ENCODE measurements at regions not wholly inside any gene's neighbourhood (a gene's known extent, or its start where the extent isn't known, plus 50 kb on each side); places are given as distances from the start of the nearest gene placed in this dataset.

DNA sequence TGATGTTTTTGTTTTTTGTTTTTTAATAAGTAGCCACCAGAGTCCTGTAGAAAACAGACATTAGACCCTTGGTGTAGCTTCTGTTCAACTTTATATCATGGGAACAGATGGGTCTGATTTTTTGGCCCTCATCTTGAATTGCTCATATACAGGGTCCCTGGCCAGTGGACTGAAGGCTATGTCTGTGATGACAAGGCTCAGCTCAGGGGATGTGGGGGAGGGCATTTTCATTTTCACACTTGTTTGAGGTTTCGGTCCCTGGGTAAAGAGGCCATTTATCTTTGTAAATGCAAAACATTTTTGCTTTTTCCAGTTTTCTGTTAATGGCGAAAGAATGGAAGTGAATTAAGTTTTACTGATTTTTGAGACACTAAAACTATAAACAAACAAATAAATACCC is 257.6 kb upstream of the PHYHIPL start:
- H3K36me3 ChIP-seq (ENCODE audit: insufficient read depth, low read length) = no peaks in the 10 kb centered on the region
- no peaks in the 10 kb centered on the region for H3K27me3 ChIP-seq (ENCODE audit: insufficient read depth, low read depth, low read length)
- no peaks in the 10 kb centered on the region for H4K20me1 ChIP-seq (ENCODE audit: insufficient read depth)
- no peak overlapping the region for H3K4me2 ChIP-seq (ENCODE audit: low read length)
- no peaks in the 10 kb centered on the region for H3K9me2 ChIP-seq (ENCODE audit: insufficient read depth, low read length)
- no peak for TF ChIP-seq EP300 (conservative IDR thresholded peaks at IDR 0.05; ENCODE audit: poor library complexity, severe bottlenecking)
- TF ChIP-seq, protein P1, sequence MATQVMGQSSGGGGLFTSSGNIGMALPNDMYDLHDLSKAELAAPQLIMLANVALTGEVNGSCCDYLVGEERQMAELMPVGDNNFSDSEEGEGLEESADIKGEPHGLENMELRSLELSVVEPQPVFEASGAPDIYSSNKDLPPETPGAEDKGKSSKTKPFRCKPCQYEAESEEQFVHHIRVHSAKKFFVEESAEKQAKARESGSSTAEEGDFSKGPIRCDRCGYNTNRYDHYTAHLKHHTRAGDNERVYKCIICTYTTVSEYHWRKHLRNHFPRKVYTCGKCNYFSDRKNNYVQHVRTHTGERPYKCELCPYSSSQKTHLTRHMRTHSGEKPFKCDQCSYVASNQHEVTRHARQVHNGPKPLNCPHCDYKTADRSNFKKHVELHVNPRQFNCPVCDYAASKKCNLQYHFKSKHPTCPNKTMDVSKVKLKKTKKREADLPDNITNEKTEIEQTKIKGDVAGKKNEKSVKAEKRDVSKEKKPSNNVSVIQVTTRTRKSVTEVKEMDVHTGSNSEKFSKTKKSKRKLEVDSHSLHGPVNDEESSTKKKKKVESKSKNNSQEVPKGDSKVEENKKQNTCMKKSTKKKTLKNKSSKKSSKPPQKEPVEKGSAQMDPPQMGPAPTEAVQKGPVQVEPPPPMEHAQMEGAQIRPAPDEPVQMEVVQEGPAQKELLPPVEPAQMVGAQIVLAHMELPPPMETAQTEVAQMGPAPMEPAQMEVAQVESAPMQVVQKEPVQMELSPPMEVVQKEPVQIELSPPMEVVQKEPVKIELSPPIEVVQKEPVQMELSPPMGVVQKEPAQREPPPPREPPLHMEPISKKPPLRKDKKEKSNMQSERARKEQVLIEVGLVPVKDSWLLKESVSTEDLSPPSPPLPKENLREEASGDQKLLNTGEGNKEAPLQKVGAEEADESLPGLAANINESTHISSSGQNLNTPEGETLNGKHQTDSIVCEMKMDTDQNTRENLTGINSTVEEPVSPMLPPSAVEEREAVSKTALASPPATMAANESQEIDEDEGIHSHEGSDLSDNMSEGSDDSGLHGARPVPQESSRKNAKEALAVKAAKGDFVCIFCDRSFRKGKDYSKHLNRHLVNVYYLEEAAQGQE (IDR thresholded peaks at IDR 0.05; ENCODE audit: borderline replicate concordance) = no peak
- no peak overlapping the region for H2AFZ ChIP-seq (ENCODE audit: low read depth, low read length)
- H3K4me3 ChIP-seq (ENCODE audit: low read length) = no peak overlapping the region
- H3K9ac ChIP-seq (ENCODE audit: low read length) = no peak overlapping the region
- H3F3A ChIP-seq (ENCODE audit: insufficient read depth, low read length, poor library complexity, severe bottlenecking) = no peaks in the 10 kb centered on the region
- H3K79me2 ChIP-seq (replicated peaks; ENCODE audit: insufficient read depth, low read length) = no peaks in the 10 kb centered on the region
- no peaks in the 10 kb centered on the region for H3K9me3 ChIP-seq (ENCODE audit: low read length)
- H3K27ac ChIP-seq (ENCODE audit: low read length) = no peak overlapping the region

DNA sequence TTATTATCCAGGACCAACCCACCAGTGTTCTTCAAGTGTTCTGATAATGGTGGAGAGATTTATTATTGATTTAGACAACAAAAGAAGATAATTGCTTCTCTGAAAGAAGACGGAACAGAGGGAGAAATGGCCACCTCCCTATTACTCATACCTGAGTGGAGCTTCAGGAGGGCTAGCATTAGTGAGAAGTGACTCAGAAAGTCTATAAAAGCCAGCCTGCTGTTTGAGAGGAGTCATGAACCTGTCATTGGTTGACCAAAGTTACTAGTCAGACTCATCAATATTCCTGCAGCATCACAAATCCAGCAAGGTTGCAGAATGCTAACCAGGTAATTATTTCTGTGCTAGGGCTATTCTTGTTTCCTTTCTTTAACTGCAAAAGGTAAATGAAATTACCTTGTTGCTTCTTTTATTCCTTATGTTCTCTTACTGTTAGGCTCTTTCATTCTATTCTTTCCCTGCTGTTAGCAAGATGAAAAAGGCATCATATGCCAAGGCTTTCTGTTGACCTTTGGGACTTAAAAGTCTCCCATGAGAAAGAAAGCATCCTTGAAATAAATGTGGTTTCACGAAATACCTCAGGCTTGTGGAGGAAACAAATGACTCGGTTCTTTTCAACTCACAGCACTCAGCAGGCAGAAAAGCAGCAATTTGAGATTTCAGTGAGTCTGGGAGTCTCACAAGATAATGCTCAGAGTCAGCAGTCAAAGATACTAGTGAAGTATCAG is 256.4 kb upstream of the PHYHIPL start:
- no peaks in the 10 kb centered on the region for H3K79me2 ChIP-seq (replicated peaks; ENCODE audit: insufficient read depth, low read length)
- H3K9me3 ChIP-seq (ENCODE audit: low read length) = no peaks in the 10 kb centered on the region
- no peaks in the 10 kb centered on the region for H3F3A ChIP-seq (ENCODE audit: insufficient read depth, low read length, poor library complexity, severe bottlenecking)
- no peaks in the 10 kb centered on the region for H3K9me2 ChIP-seq (ENCODE audit: insufficient read depth, low read length)
- peak overlapping the region; percentile 53 for H3K4me3 ChIP-seq (ENCODE audit: low read length)
- TF ChIP-seq POLR2AphosphoS5 (IDR thresholded peaks at IDR 0.05) (peak; percentile 48), SMC3 (conservative IDR thresholded peaks at IDR 0.05; ENCODE audit: poor library complexity) (peak; percentile 26), TAF1 (IDR thresholded peaks at IDR 0.05; ENCODE audit: low read depth) (no peak), MXI1 (conservative IDR thresholded peaks at IDR 0.05; ENCODE audit: poor library complexity, severe bottlenecking) (no peak), EP300 (conservative IDR thresholded peaks at IDR 0.05; ENCODE audit: poor library complexity, severe bottlenecking) (no peak), RAD21 (conservative IDR thresholded peaks at IDR 0.05) (peak; percentile 26), EZH2 (IDR thresholded peaks at IDR 0.05; ENCODE audit: borderline replicate concordance, insufficient read depth, low read length, poor library complexity, severe bottlenecking) (no peak)
- TF ChIP-seq, protein P2, sequence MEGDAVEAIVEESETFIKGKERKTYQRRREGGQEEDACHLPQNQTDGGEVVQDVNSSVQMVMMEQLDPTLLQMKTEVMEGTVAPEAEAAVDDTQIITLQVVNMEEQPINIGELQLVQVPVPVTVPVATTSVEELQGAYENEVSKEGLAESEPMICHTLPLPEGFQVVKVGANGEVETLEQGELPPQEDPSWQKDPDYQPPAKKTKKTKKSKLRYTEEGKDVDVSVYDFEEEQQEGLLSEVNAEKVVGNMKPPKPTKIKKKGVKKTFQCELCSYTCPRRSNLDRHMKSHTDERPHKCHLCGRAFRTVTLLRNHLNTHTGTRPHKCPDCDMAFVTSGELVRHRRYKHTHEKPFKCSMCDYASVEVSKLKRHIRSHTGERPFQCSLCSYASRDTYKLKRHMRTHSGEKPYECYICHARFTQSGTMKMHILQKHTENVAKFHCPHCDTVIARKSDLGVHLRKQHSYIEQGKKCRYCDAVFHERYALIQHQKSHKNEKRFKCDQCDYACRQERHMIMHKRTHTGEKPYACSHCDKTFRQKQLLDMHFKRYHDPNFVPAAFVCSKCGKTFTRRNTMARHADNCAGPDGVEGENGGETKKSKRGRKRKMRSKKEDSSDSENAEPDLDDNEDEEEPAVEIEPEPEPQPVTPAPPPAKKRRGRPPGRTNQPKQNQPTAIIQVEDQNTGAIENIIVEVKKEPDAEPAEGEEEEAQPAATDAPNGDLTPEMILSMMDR (IDR thresholded peaks at IDR 0.05; ENCODE audit: poor library complexity, severe bottlenecking) = no peak
- TF ChIP-seq, protein P1 (IDR thresholded peaks at IDR 0.05; ENCODE audit: borderline replicate concordance) = no peak
- H4K20me1 ChIP-seq (ENCODE audit: insufficient read depth) = no peaks in the 10 kb centered on the region
- no peaks in the 10 kb centered on the region for H3K36me3 ChIP-seq (ENCODE audit: insufficient read depth, low read length)
- no peak overlapping the region for H2AFZ ChIP-seq (ENCODE audit: low read depth, low read length)
- peak overlapping the region; percentile 13 for H3K9ac ChIP-seq (ENCODE audit: low read length)
- H3K27me3 ChIP-seq (ENCODE audit: insufficient read depth, low read depth, low read length) = no peaks in the 10 kb centered on the region
- peak overlapping the region; percentile 48 for H3K4me2 ChIP-seq (ENCODE audit: low read length)
- peak overlapping the region; percentile 59 for H3K27ac ChIP-seq (ENCODE audit: low read length)
